Ovary (tissue), 7 donors: ENCODE measurements at regions not wholly inside any gene's neighbourhood (a gene's known extent, or its start where the extent isn't known, plus 50 kb on each side); places are given as distances from the start of the nearest gene placed in this dataset.
A peak's percentile ranks its signal among the peaks of the same experiment; 100 is the strongest.

Experiments
- DNase-seq, 5 donors: peaks; one replicate each; pipeline ENCODE4 v3.0.0-alpha.2; 2019 to 2020
- H3K27ac ChIP-seq, 2 donors: fragments of 200-600 bp; one replicate each; pipeline versions ENCODE4 v1.5.1 to v1.8.0; 2019 to 2022
- H3K27me3 ChIP-seq: fragments of 200-600 bp; one replicate; pipeline ENCODE4 v1.8.0; 2022
- H3K36me3 ChIP-seq: fragments of 200-600 bp; sonication (generic); one replicate; pipeline ENCODE4 v1.5.1; 2019
- H3K4me1 ChIP-seq: one replicate; pipeline ENCODE4 v1.8.1; 2013; ENCODE audit warnings: mild to moderate bottlenecking, moderate library complexity; ENCODE audit not compliant: insufficient read depth
- H3K4me3 ChIP-seq: fragments of 200-600 bp; sonication (generic); one replicate; pipeline ENCODE4 v1.5.1; 2017
- H3K9me3 ChIP-seq, 2 donors: fragments of 200-600 bp in 1 of 2; sonication (generic) in 1 of 2; one replicate each; pipeline versions ENCODE4 v1.5.1 to v1.8.1; 2013 to 2019; ENCODE audit warnings: mild to moderate bottlenecking in 1 of 2, moderate library complexity in 1 of 2
- CTCF ChIP-seq, 3 donors: fragments of 450-650 bp in 2 of 3; fragments of 200-600 bp in 1 of 3; IDR thresholded peaks; one replicate each; pipeline versions ENCODE4 v1.5.1 to v1.8.0; 2016 to 2022; ENCODE audit warnings: antibody characterized with exemption in 3 of 3, mild to moderate bottlenecking in 1 of 3
- EP300 ChIP-seq: sonication (generic); formaldehyde crosslinking; IDR thresholded peaks from one replicate; pipeline ENCODE4 v1.6.1; 2017; ENCODE audit warnings: antibody characterized with exemption
- POLR2A ChIP-seq: fragments of 450-650 bp; IDR thresholded peaks from one replicate; pipeline ENCODE4 v1.6.1; 2017; ENCODE audit warnings: antibody characterized with exemption, mild to moderate bottlenecking, moderate library complexity
- WGBS, 3 donors: extraction: QIAGEN DNeasy Blood & Tissue Kit in 1 of 3; methylation state at CpG; one replicate each; pipeline versions ENCODE4 v1.1.5 to v1.1.7; 2013 to 2017; 5-methylcytosine and 5-hydroxymethylcytosine counted together
- intact Hi-C, 4 donors: fragments of 100-400 bp; cut with DNase I; formaldehyde crosslinking; loops; one replicate each; pipeline versions ENCODE4 v1.11.0 to v1.15.1; 2022 to 2023
- donor health status: DM: no; HTN: no; CAD: no; lungs with moderate emphysema.
- donor health status: DM: no; HTN: no; CAD: no.
- donor health status: Bipolar disorder and iron deficiency.
- donor health status: DM: no; HTN: no; CAD: no.
- donor health status: DM: yes; HTN: yes; CAD: no.

GRCh38 chr10:120978589-120979252 is 127.6 kb downstream of the WDR11 start:
- Histone ChIP-seq H3K4me3 (peak overlapping the region; percentile 3), H3K4me1 (peaks cover 5% of the 10 kb centered on the region), H3K36me3 (no peaks in the 10 kb centered on the region), H3K27me3 (no peaks in the 10 kb centered on the region), H3K9me3 (peaks cover 0 to 5% of the 10 kb centered on the region in 2 donors), H3K27ac (no peak overlapping the region)
- TF ChIP-seq EP300 (no peak), POLR2A (no peak), CTCF (IDR thresholded peaks at IDR 0.05) (no peak)
- WGBS, 3 donors: 2 to 4% (median 4%) methylated on average over 15 of the region's 15 CpGs
- intact Hi-C loops: no loop called here
- DNase-seq: no peak

GRCh38 chr10:120979435-120980278 is 128.5 kb downstream of the WDR11 start:
- intact Hi-C loops: loop anchor here in 1 of 4 donors (10.0 kb wide), 1 partner anchor 445 kb away; no protein-coding TSS in a partner anchor
- Histone ChIP-seq H3K4me1 (peaks cover 5% of the 10 kb centered on the region), H3K4me3 (peak overlapping the region; percentile 39), H3K36me3 (no peaks in the 10 kb centered on the region), H3K27ac (no peak overlapping the region), H3K9me3 (peaks cover 0 to 5% of the 10 kb centered on the region in 2 donors), H3K27me3 (no peaks in the 10 kb centered on the region)
- peak in 3 of 5 donors; percentile 28 to 57 (median 46) for DNase-seq
- no peak for TF ChIP-seq EP300
- no peak for TF ChIP-seq POLR2A
- no peak for TF ChIP-seq CTCF (IDR thresholded peaks at IDR 0.05)
- WGBS, 3 donors: 4 to 9% (median 8%) methylated on average over 53 to 68 of the region's 68 CpGs

GRCh38 chr10:120980279-120981255 is 129.4 kb downstream of the WDR11 start:
- H3K36me3 ChIP-seq: no peaks in the 10 kb centered on the region
- no peak overlapping the region for H3K4me3 ChIP-seq
- no peaks in the 10 kb centered on the region for H3K9me3 ChIP-seq
- no peaks in the 10 kb centered on the region for H3K27me3 ChIP-seq
- H3K27ac ChIP-seq: no peak overlapping the region
- no peak for TF ChIP-seq POLR2A
- intact Hi-C loops: loop anchor here in 1 of 4 donors (10.0 kb wide), 1 partner anchor 444 kb away; no protein-coding TSS in a partner anchor
- H3K4me1 ChIP-seq: peaks cover 5% of the 10 kb centered on the region
- 70 to 71% (median 70%) methylated on average over 18 of the region's 18 CpGs for WGBS, 3 donors
- no peak for DNase-seq

- 80 to 83% (median 81%) methylated on average over 8 of the region's 8 CpGs for WGBS, 3 donors
Observed at GRCh38 chr10:120981601-120982391, 130.6 kb downstream of the WDR11 start.

More at GRCh38 chr10:120981601-120982391, 130.6 kb downstream of the WDR11 start:
- Histone ChIP-seq H3K9me3 (no peaks in the 10 kb centered on the region), H3K36me3 (no peaks in the 10 kb centered on the region), H3K4me3 (no peak overlapping the region), H3K4me1 (peaks cover 5% of the 10 kb centered on the region), H3K27ac (no peak overlapping the region), H3K27me3 (no peaks in the 10 kb centered on the region)
- no peak for TF ChIP-seq CTCF (IDR thresholded peaks at IDR 0.05)
- TF ChIP-seq POLR2A: no peak
- TF ChIP-seq EP300: no peak
- intact Hi-C loops: loop anchor here in 1 of 4 donors (10.0 kb wide), 1 partner anchor 443 kb away; no protein-coding TSS in a partner anchor
- DNase-seq: no peak
